Lower leg skin (tissue), 3 donors: ENCODE measurements at regions not wholly inside any gene's neighbourhood (a gene's known extent, or its start where the extent isn't known, plus 50 kb on each side); places are given as distances from the start of the nearest gene placed in this dataset.

Experiments
- CTCF ChIP-seq, 3 donors: fragments of 450-650 bp; IDR thresholded peaks; one replicate each; pipeline ENCODE4 v1.5.1; 2016; ENCODE audit warnings: antibody characterized with exemption in 3 of 3, mild to moderate bottlenecking in 3 of 3, moderate library complexity in 2 of 3
- POLR2A ChIP-seq, 2 donors: fragments of 450-650 bp; IDR thresholded peaks; one replicate each; pipeline ENCODE4 v1.6.1; 2016 to 2017; ENCODE audit warnings: antibody characterized with exemption in 2 of 2, mild to moderate bottlenecking in 1 of 2, moderate library complexity in 1 of 2

- TF ChIP-seq CTCF (IDR thresholded peaks at IDR 0.05) (no peak), POLR2A (IDR thresholded peaks at IDR 0.05) (no peak)
Observed at GRCh38 chr10:8722835-8723234, 668.3 kb downstream of the GATA3 start.
